ENCODE measurements at regions not wholly inside any gene's neighbourhood (a gene's known extent, or its start where the extent isn't known, plus 50 kb on each side); places are given as distances from the start of the nearest gene placed in this dataset.

- no peak for TF ChIP-seq CHD7 (IDR thresholded peaks at IDR 0.05; ENCODE audit: insufficient replicate concordance, low read length)
- TF ChIP-seq POLR2AphosphoS5 (IDR thresholded peaks at IDR 0.05; ENCODE audit: low read depth, low read length), result no peak
- TF ChIP-seq TCF12 (IDR thresholded peaks at IDR 0.05; ENCODE audit: low read depth, low read length), result no peak
- no peak for TF ChIP-seq RXRA (IDR thresholded peaks at IDR 0.05; ENCODE audit: insufficient read depth, low read depth, low read length)
- TF ChIP-seq CBX5 (IDR thresholded peaks at IDR 0.05; ENCODE audit: low read depth, low read length), result no peak
These were observed 301.7 kb downstream of the KIF2B start (continued) for GRCh38 chr17:54124456-54124855.
